NOMO-1 treated with DMSO at 0.1 percent for 48 hours (cell line): ENCODE measurements at regions not wholly inside any gene's neighbourhood (a gene's known extent, or its start where the extent isn't known, plus 50 kb on each side); places are given as distances from the start of the nearest gene placed in this dataset.

Experiments used
- DNase-seq: peaks from one replicate; lab custom pipeline; 2025; ENCODE audit not compliant: unreplicated experiment; lab: John Stamatoyannopoulos, UW

DNA sequence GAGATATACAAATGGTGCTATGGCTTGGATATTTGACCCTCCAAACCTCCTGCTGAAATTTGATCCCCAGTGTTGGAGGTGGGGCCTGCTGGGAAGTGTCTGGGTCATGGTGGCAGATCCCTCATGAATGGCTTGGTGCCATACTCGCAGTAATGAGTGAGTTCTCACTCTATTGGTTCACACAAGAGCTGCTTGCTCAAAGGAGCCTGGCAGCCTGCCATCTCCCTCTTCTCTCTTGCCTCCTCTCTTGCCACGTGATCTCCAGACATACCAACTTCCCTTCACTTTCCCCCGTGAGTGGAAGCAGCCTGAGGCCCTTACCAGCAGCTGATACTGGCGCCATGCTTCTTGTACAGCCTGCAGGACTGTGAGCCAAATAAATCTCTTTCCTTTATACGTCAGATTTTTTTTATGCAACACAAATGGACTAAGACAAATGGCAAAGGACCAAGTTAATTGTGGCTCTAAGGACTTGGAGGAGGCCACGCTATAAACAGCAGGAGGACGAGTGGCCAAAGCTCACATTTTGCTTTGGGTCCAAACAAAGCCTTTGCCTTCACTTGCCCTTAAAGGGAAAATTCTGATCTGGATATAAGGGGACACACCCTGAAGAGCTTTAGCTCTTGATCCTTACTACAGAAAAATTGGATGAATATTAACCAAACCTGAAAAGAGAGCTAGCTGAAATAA lies 214.7 kb downstream of the SS18 start:
- DNase-seq, result no peak

DNA sequence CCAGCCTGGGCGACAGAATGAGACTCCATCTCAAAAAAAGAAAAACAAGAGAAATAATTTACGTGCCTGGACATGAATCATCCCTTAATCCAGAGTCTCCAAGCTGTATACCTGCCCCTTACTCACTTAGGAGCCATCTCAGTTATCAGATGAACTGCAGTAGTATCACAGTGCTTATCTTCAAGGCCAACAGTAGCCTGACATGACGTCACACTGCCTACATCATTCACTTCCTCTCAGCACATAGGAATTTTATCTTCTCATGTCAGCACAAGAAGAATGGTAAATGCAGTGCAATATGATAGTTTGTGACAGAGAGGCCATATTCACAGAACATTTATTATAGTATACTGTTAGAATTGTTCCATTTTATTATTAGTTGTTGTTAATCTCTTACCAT lies 216.6 kb downstream of the SS18 start:
- no peak for DNase-seq

DNA sequence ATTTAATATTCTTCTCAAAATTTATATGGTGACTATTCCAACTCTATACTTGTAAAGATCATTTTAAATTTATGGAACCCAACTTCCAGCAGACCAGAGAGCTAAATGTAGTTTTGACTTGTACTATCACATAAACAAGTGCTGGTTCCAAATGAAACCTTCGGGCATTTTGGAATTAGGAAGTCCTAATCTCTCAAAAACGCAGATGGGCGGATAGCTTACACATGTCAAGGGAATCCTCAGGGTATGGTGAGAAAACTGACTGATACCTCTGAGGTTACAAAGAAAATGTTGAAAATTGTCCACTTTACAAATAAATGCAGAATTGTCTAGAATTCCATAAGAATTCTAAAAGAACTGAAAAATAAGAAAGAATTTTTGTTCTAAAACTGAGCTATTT lies 224.1 kb downstream of the SS18 start:
- no peak for DNase-seq

DNA sequence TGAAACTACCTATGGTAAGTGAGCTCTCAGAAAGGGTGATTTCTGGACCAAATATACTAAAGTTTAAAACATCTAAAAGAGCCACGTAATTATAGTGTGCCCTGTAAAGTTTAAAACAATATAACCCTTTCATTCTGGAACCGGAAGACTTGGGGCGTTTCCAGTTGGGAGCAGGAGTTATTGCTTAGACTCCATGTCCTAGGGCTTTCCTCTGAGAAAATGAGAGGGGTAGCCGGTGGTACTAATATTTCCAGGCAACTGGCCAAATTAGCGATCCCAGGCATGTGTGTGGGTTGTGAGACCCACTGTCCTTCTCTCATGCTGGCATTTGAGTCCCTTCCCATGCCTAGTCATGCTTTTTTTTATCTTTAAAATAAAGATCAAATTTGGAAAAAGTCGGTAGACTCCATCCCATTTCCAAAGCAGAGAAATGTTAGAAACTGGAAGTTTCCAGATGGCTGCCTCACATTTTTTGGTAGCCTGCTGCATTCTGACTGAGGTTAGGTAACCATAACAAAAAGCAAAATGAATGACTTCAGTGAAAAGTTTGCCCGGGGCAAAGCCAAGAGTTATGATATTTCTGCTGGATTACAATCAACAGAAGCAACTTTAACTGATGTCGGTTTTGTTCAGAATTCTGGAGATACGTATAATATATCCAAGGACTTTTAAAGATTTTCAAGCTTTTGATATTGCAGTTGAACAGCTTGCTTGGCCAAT lies 227.4 kb downstream of the SS18 start:
- DNase-seq, result no peak

DNA sequence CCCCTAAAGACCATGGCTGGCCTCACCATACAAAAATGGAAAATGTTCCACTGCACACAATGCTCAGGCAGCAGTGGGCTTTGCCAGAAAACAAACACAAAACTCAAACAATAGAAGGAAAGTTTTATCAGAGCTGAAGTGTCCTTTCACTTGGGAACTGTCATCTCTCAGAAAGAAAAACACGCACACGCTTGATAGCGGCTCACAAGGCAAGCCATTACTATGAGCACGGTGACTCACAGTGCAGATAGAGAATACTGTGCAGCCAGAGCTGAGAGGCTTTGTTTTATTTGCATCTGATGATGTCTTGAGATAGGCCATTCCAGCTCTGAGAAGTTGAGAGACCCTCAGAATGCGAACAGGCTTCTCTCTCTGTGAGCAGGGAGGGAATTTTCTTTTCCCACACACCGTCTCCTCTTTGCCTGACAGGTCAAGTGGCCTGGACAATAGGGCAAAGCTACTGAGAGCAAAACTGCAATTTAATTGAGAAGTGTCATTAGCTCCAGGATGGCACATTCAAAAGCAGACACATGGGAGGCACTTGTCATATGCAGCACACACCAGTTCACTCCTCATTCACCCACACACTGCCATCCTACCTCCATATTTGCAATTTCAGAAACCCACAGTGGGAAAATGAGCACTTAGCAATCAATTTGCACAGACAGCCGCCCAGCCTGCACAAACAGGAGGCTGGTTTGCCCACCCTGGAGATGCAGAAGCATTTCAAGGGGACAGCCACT lies 236.6 kb downstream of the SS18 start:
- DNase-seq, result no peak

DNA sequence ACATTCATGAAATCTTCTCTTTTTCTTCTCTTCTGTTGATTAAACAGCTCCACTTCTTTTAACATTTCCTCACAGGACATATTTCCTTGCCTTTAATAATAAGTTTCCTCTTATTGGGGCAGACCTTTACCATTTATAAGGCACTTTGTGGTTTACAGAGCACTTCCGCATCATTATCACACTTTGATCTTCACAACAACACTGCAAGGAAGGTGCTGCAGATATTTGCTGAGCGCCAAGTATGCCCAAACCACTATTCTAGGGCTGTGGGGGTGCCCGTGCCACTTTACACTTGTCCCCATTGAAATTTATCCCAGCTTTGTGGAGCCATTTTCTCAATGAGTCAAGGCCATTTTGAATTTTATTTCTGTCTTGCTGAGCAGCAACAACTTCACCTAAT lies 246.6 kb downstream of the SS18 start:
- no peak for DNase-seq

DNA sequence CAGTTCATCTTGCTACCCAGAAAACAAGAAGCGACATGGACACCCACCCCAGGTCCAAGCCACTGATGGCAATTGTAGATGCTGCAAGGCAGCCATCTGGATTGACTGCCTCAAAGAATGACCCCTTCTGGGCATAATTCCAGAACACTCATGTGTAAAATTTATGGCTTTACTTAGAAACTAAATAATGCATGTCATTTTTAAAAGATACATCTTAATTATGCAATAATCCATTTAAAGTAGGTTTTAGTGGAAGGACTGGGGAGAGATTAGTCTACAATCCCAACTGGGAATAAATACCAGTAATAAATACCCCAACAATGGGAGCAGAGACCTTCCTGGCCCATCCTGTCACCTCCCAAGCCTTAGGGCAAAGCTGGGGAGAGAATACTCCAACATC lies 247.7 kb downstream of the SS18 start:
- DNase-seq, result no peak

DNA sequence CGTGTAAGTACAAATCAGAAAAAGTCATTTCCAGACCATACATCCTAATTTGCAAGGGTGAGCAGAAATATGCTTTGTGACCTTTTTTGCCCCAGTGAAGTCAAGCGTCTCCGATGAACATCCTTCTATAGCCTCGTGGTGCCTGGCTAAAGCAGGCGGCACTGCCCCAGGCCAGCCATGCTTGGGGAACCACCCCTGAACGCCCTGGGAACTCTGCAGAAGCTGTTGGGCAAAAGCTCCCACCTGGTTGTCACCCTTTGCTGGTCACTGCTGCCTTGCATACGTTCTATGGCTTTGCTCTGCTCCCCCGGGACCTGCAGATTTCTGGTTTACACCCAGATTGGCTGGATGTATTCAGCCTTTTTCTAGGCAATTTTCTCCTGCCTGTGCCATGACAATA lies 256.4 kb downstream of the SS18 start:
- DNase-seq, result no peak

DNA sequence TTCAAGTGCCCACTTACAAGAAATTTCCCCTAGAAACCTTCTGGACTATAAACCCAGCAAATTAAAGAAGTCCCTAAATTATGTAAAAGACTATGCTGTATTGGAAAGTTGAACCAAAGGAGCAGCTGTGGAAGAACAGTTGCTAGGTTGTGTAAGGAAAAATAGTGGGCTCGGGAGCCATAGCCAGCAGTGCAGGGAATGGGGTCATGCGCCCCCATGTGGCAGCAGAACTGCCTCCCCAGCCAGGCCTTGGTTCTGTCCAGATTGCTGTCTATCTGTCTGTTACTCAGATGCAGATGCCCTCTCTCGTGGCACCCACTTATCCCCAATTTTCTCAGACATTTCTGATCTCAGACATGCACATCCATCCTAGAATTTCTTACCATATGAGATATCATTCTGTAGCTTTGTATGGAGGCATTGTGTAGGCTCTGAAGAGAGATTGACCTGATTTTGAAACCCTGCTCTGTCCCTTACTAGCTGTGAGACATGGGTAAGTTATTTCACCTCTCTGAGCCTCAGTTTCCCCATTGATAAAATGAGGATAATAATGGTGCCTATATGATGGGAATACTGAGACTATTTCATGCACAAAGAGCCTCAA lies 258.3 kb downstream of the SS18 start:
- DNase-seq, result no peak

DNA sequence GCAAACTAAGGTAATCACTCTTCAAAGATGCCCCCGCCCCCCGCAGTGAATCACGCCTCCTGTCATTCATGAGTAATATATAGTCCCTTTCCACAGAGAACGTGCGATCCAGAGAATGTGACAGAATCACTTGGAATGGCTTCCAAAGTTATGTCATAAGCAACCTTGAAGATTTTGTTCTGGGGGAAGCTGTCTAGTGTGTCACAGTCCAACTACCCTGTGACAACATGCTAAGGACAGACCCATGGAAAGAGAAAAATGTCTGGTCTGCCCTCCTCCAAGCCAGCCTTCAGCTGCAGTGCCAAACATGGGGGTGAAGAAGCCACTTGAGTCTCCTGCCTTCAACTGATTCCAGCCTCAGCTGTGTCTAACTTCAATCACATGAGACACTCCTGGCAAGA lies 259.1 kb downstream of the SS18 start:
- DNase-seq, result no peak

DNA sequence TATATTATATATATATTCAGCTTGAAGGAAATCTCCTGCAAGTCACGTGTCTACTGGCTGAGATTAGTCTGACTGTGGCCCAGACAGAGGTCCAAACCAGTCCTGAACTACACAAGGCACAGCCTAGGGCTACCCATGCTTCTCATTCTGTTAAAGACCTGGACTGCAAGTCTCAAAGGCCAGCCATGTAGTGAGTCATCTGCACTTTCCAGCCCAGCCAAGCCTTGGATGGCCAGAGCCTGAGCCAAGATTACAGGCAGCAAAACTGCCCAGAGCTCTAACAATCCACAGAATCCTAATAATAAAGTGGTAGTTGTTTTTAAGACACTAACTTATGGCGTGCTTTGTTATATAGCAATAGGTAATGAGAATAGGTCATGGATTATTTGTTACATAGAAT lies 259.6 kb downstream of the SS18 start:
- no peak for DNase-seq

DNA sequence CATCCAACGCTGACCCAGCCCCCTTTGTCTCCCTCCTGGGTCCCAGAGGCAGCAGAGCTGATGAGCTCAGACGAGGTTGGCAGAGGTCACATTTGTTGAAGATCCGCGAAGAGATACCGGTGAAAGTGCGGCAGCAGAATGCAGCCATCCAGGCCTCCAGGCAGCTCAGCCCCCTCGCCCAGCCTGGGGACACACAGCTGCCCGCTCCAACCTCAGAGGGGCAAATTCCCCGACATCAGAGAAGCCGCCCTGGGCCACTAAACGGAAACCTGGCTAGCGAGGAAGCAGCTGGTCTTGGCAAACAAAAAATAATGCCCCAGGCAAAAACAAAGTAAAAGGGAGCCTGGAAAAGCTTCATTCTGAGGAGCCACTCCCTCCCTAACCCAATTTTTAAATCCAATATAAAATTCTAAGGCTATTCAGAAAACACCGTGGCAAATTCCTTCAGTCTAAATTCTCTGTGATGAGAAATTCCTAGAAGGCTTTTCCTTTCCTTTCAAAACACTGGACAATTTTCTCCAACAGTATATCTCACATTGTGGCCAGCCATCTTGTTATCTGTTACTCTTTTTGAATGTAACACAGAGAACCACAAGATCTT lies 262.4 kb downstream of the SS18 start:
- DNase-seq, result no peak

DNA sequence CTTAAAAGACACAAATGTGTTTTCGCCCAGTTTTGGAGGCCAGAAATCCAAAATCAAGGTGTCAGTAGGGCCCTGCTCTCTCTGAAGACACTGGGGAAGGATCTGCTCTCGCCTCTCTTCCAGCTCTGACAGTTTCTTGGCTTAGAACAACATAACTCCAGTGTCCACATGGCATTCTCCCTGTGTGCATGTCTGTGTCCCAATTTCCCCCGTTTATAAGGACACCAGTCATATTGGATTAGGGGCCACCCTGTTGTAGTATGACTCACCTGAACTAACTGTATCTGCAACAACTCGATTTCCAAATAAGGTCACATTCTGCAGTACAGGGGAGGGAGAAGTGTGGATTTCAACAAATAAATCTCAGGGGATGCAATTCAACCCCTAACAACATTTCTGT lies 263.2 kb downstream of the SS18 start:
- DNase-seq, result no peak

DNA sequence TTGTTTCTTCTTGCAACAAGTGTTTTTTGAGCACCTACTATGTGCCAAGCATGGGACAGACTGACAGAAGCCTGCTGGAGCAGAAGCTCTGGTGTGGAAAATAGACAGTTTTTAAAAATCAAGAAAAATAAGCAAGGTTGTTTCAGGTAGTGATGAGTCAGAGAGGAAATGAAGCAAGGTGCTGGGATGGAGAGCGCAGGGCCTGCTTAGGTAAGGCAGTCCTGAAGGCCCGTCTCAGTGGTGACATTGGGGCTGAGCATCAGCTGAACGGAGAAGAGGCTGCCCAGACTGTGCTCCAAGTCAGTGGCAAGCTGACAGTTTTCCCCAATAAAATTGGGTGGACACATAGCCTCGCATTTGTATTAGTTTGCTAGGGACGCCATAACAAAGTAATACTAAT lies 263.6 kb downstream of the SS18 start:
- no peak for DNase-seq

DNA sequence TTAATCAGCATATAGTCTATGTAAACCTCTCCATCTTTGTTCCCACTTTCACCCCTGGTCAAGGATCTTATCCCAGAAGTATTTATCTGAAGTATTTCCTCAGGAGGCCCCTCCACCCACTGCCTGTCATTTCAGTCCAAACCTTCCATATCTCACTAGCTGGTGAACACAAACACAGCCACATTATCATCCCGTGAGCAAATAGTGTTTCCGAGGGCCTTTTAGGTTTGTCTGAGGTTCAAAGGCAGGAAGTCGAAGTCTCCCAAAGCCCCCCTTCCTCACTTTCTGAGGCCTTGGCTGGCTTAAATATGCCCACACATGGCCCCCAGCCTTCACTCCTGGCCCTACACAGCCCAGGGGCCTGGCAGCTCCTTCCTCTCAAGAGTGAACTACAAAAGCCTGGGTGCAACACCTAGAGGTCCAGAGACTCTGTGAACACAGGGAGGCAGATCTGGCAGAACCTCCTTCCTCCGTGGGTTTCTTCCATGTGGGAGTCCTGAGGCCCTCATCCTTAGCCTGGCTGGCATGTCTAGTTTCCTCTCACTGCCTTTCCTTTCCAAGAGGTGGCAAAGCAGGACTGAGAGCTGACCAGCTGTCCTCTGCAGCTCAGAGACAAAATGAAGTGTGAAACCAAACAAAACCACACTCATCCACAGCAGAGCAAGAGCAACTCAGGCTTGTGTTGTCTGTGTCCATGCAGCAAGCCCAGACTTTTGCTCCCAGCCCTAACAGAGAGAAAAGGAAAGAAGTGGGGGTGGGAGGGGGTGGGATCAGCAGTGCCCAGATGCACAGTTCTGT lies 264.2 kb downstream of the SS18 start:
- DNase-seq, result no peak

DNA sequence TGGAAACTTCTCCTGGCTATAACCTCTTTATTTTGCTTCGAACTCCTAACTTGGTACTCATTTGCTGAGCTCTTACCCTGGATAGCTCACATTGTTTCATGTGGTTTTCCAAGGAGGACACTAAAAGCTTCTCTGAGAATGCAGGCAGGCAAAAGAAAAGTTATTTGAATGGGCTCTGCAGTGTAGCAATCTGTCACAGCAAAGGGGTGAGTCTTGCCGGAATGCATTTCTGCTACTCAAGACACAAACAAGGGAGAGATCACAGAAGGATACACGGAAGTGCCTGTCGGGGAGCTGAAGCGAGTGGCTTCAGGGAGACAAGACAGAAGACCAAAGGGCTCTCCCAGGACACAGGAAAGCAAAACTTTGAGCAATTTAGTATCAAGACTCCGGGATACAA lies 265.4 kb downstream of the SS18 start:
- no peak for DNase-seq

DNA sequence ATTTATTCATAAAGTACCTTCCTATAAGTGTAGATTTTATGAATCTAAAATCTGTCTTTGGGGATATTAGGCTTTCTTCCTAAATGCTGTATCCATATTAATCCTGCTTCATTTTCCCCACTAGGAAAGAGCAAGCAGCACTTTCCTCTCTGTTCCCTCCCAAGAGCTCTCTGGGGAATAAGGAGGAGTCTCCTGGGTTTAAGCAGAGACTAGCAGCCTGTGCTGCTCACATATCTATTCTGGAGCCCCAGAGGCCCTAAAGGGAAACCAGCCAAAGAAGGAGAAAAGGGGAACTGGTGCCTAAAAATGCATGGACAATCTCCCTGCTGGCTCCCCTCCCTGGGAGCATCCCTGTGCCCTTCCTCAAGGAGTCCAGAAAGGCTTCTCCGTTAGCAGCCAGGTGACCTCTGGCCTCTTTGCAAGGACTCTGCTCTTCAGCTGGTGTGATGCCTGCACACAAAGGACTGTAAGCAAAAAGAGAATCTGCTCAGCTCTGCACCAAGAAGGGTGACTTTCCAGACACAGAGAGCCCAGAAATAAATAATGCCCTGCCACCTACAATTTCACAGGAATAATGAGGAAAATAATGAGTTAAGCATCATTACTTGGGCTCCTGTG lies 270.6 kb downstream of the SS18 start:
- DNase-seq, result no peak

DNA sequence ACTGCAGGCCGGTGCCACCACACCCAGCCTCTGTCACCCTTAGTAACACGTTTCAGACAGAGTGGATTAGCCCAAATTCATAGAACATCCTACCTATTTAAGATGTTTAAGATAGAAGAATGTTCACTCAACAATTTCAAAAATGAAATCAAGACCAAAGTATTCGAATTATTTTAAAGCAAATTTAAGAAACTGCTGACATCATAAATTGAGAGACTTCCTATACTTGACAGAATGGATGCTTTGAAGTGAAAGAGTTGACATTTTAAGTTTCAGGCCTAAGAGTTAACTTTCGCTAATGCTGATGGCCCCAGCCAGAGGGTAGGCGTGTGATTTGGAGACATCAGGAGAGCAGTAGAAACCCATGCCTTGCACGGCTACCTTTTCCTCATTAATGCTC lies 271.9 kb downstream of the SS18 start:
- no peak for DNase-seq

DNA sequence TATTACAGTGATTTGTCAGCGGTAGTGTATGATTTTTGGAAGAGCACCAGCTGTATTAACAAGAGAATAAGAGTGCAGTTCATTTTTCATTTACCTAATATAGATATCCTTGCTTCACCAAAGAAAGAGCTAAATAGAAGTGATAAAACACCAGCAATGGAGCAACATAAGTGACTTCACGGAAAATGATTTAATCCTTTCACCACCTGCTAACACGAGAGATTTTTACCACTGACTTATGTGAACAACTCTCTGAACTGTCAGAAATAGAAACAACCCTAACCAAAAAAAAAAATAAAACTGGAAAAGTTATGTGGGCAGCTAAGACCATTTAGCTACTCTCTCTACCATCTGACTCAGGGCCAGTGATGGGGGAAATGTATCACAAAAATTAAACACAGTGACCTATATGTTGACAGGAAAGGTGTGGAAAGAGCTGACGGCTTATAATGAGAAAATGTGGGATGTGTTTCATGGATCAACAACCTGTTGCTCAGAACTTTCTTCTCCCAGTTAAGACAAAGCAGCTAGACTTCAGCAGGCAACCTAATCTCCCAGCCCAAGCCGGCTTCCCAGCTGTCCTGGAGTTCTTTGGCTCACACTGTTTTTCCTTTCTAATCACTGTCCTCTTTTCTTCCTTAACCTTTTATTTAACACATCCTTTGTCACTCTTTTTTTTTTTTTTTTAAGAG lies 272.7 kb downstream of the SS18 start:
- DNase-seq, result no peak

DNA sequence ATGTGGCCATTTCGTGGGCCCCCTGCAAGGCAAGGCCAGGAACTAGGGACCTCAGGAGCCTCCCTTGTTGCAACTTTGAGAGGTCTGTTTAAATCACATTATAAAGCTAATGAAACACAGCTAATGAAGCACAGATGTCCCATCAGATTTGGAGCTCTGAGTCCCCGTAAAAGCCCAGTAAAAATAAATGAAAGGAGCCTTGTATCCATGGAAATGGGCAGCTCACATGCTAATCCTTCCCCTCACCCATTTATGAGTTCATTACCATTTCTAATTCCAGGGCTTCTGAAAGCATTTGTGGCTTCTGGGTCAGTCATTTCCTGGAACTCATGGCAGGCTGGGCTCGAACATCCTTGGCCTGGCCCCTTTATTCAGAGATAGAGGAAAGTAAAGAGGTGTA lies 274.8 kb downstream of the SS18 start:
- DNase-seq, result no peak
